H1 (cell line): ENCODE measurements at regions not wholly inside any gene's neighbourhood (a gene's known extent, or its start where the extent isn't known, plus 50 kb on each side); places are given as distances from the start of the nearest gene placed in this dataset.

ENCODE experiments used
- CTCF ChIA-PET: fragments of 300-600 bp; sonication (Branson Sonifier 250); formaldehyde crosslinking; loops from one replicate; lab custom pipeline; 2021; ENCODE audit not compliant: partially characterized antibody; lab: Charles Lee
- POLR2A ChIA-PET: fragments of 300-600 bp; sonication (Branson Sonifier 250); formaldehyde crosslinking; loops from one replicate; lab custom pipeline; 2021; ENCODE audit warnings: inconsistent platforms; ENCODE audit not compliant: partially characterized antibody; lab: Charles Lee
- DNase-seq, 2 experiments: peaks; one replicate each; pipeline versions ENCODE4 v3.0.0 to v3.0.0-alpha.2; 2010 to 2022; ENCODE audit warnings: low spot score in 2 of 2, low read depth in 1 of 2, mixed read lengths in 1 of 2
- FAIRE-seq: peaks from 2 replicates; lab custom pipeline; 2011; peaks lifted over from hg19 to GRCh38; lab: Jason Lieb, UNC
- H2AFZ ChIP-seq: 2 replicates; pipeline ENCODE4 v1.8.1; 2012; ENCODE audit warnings: low read length, inconsistent platforms
- H2AK5ac ChIP-seq: 2 replicates; pipeline ENCODE4 v1.6.1; 2013; ENCODE audit warnings: low read depth, low read length
- H2BK120ac ChIP-seq: replicated peaks from 2 replicates; pipeline ENCODE3; 2013; ENCODE audit warnings: low read depth, low read length, inconsistent platforms
- H2BK12ac ChIP-seq: 2 replicates; pipeline ENCODE4 v1.6.1; 2013; ENCODE audit warnings: low read depth, low read length
- H2BK15ac ChIP-seq: 2 replicates; pipeline ENCODE4 v1.6.1; 2013; ENCODE audit warnings: low read length
- H2BK20ac ChIP-seq: 2 replicates; pipeline ENCODE4 v1.6.1; 2013; ENCODE audit warnings: low read length
- H2BK5ac ChIP-seq: 2 replicates; pipeline ENCODE4 v1.6.1; 2013; ENCODE audit warnings: low read depth, low read length
- H3K14ac ChIP-seq: 2 replicates; pipeline ENCODE4 v1.6.1; 2013; ENCODE audit warnings: inconsistent platforms; ENCODE audit not compliant: insufficient read length
- H3K18ac ChIP-seq: 2 replicates; pipeline ENCODE4 v1.6.1; 2013; ENCODE audit warnings: low read length; ENCODE audit errors: extremely low read depth
- H3K23ac ChIP-seq: 2 replicates; pipeline ENCODE4 v1.6.1; 2013; ENCODE audit warnings: inconsistent platforms; ENCODE audit not compliant: insufficient read length
- H3K23me2 ChIP-seq: 2 replicates; pipeline ENCODE4 v1.6.1; 2013; ENCODE audit warnings: low read depth, low read length
- H3K27ac ChIP-seq: 2 replicates; pipeline ENCODE4 v1.6.1; 2011; ENCODE audit warnings: low read depth, low read length, inconsistent platforms
- H3K27me3 ChIP-seq, 4 experiments: replicated peaks in 1 of 4; 1 replicate in 1 of 4; 2 replicates in 3 of 4; pipeline versions ENCODE4 v1.6.1 to v1.8.1; 2011 to 2013; ENCODE audit warnings: low read length in 3 of 4, mild to moderate bottlenecking in 3 of 4, inconsistent platforms in 2 of 4, mixed read lengths in 2 of 4, moderate library complexity in 1 of 4; ENCODE audit not compliant: control insufficient read depth in 3 of 4, insufficient read depth in 3 of 4; ENCODE audit errors: extremely low read depth in 1 of 4
- H3K36me3 ChIP-seq, 4 experiments: 2 replicates each; pipeline versions ENCODE4 v1.6.1 to v1.8.1; 2011 to 2013; ENCODE audit warnings: mild to moderate bottlenecking in 4 of 4, low read length in 3 of 4, moderate library complexity in 2 of 4, control low read depth in 1 of 4, inconsistent platforms in 1 of 4; ENCODE audit not compliant: insufficient read depth in 4 of 4, control insufficient read depth in 2 of 4
- H3K4ac ChIP-seq: replicated peaks from 2 replicates; pipeline ENCODE3; 2013; ENCODE audit warnings: low read length, low read depth, mixed read lengths, inconsistent platforms; ENCODE audit not compliant: insufficient read length
- H3K4me1 ChIP-seq, 4 experiments: replicated peaks in 1 of 4; 1 replicate in 1 of 4; 2 replicates in 3 of 4; pipeline versions ENCODE4 v1.6.1 to v1.8.1; 2011 to 2013; ENCODE audit warnings: low read length in 3 of 4, inconsistent platforms in 2 of 4, mixed read lengths in 1 of 4; ENCODE audit not compliant: insufficient read depth in 4 of 4, control insufficient read depth in 3 of 4
- H3K4me2 ChIP-seq, 2 experiments: 2 replicates each; pipeline versions ENCODE4 v1.6.1 to v1.8.1; 2011 to 2013; ENCODE audit warnings: low read depth in 2 of 2, low read length in 2 of 2, control low read depth in 1 of 2, inconsistent platforms in 1 of 2, mild to moderate bottlenecking in 1 of 2; ENCODE audit not compliant: insufficient read depth in 1 of 2
- H3K4me3 ChIP-seq, 4 experiments: fragments of 200-600, 300-600 bp in 1 of 4; sonication (generic), shearing (Covaris generic), sonication (Bioruptor Twin) in 1 of 4; 2 replicates each; pipeline versions ENCODE4 v1.5.1 to v1.8.1; 2011 to 2016; ENCODE audit warnings: low read length in 4 of 4, low read depth in 3 of 4, control low read depth in 2 of 4, inconsistent platforms in 2 of 4, mild to moderate bottlenecking in 2 of 4, mixed read lengths in 1 of 4, moderate library complexity in 1 of 4; ENCODE audit not compliant: insufficient read depth in 2 of 4; ENCODE audit errors: extremely low read depth in 1 of 4
- H3K56ac ChIP-seq: replicated peaks from 2 replicates; pipeline ENCODE3; 2013; ENCODE audit warnings: low read depth, mild to moderate bottlenecking, mixed read lengths, low read length, inconsistent platforms; ENCODE audit not compliant: insufficient read length
- H3K79me1 ChIP-seq: 2 replicates; pipeline ENCODE4 v1.6.1; 2013; ENCODE audit warnings: low read depth, low read length, control low read depth
- H3K79me2 ChIP-seq, 2 experiments: 2 replicates each; pipeline versions ENCODE4 v1.6.1 to v1.8.1; 2012 to 2013; ENCODE audit warnings: low read length in 2 of 2, mild to moderate bottlenecking in 2 of 2, inconsistent platforms in 1 of 2; ENCODE audit not compliant: insufficient read depth in 2 of 2, control insufficient read depth in 1 of 2
- H3K9ac ChIP-seq, 4 experiments: replicated peaks in 1 of 4; 1 replicate in 1 of 4; 2 replicates in 3 of 4; pipeline versions ENCODE4 v1.6.1 to v1.8.1; 2011 to 2013; ENCODE audit warnings: low read depth in 3 of 4, low read length in 3 of 4, control low read depth in 2 of 4, mild to moderate bottlenecking in 2 of 4, moderate library complexity in 2 of 4, inconsistent platforms in 1 of 4; ENCODE audit errors: extremely low read depth in 1 of 4
- H3K9me3 ChIP-seq, 2 experiments: 2 replicates each; pipeline versions ENCODE4 v1.6.1 to v1.8.1; 2012 to 2013; ENCODE audit warnings: mild to moderate bottlenecking in 2 of 2, moderate library complexity in 2 of 2, control low read depth in 1 of 2, inconsistent platforms in 1 of 2, low read depth in 1 of 2, low read length in 1 of 2, mixed read lengths in 1 of 2; ENCODE audit not compliant: insufficient read depth in 2 of 2
- H4K20me1 ChIP-seq, 2 experiments: replicated peaks in 1 of 2; 2 replicates each; pipeline versions ENCODE3 to v1.8.1; 2011 to 2013; ENCODE audit warnings: inconsistent platforms in 2 of 2, low read length in 2 of 2, mild to moderate bottlenecking in 1 of 2; ENCODE audit not compliant: insufficient read depth in 2 of 2, control insufficient read depth in 1 of 2
- H4K5ac ChIP-seq: 2 replicates; pipeline ENCODE4 v1.6.1; 2013; ENCODE audit warnings: low read length, low read depth, mixed read lengths, inconsistent platforms; ENCODE audit not compliant: insufficient read length
- H4K8ac ChIP-seq: 2 replicates; pipeline ENCODE4 v1.8.0; 2013; ENCODE audit warnings: mild to moderate bottlenecking, moderate library complexity, low read length, inconsistent platforms; ENCODE audit not compliant: insufficient read depth; ENCODE audit errors: extremely low read depth
- H4K91ac ChIP-seq: replicated peaks from 2 replicates; pipeline ENCODE3; 2013; ENCODE audit warnings: low read length, mixed read lengths, inconsistent platforms; ENCODE audit not compliant: insufficient read length
- BACH1 ChIP-seq: IDR thresholded peaks from 2 replicates; pipeline ENCODE4 v1.6.1; 2012; ENCODE audit warnings: low read length, improper control_type of control experiment
- CBX8 ChIP-seq: fragments of 300-800, 300-1000 bp; sonication (generic); IDR thresholded peaks from 2 replicates; pipeline ENCODE4 v1.7.1; 2016; ENCODE audit warnings: low read depth, low read length, borderline replicate concordance
- FOSL1 ChIP-seq: IDR thresholded peaks from 2 replicates; pipeline ENCODE4 v1.6.1; 2011; ENCODE audit warnings: mild to moderate bottlenecking, low read depth, low read length, moderate library complexity; ENCODE audit not compliant: insufficient read depth
- JUN ChIP-seq: IDR thresholded peaks from 2 replicates; pipeline ENCODE4 v1.6.1; 2011; ENCODE audit warnings: low read depth, mild to moderate bottlenecking, improper control_type of control experiment, low read length
- KDM1A ChIP-seq: fragments of 200-600, 300-600 bp; sonication (generic); IDR thresholded peaks from 2 replicates; pipeline ENCODE4 v1.7.1; 2016; ENCODE audit warnings: mild to moderate bottlenecking, low read length, borderline replicate concordance
- MAFK ChIP-seq: IDR thresholded peaks from 2 replicates; pipeline ENCODE4 v1.6.1; 2012; ENCODE audit warnings: low read depth, mild to moderate bottlenecking, improper control_type of control experiment, low read length
- PHF8 ChIP-seq: fragments of 200-600 bp; sonication (generic); conservative IDR thresholded peaks from 2 replicates; pipeline ENCODE4 v1.7.1; 2012; ENCODE audit warnings: low read depth, mild to moderate bottlenecking, inconsistent platforms, low read length, moderate library complexity
- POLR2A ChIP-seq, 2 experiments: IDR thresholded peaks; 1 replicate in 1 of 2; 2 replicates in 1 of 2; pipeline ENCODE4 v1.6.1; 2011; ENCODE audit warnings: low read depth in 2 of 2, low read length in 2 of 2, mild to moderate bottlenecking in 2 of 2; ENCODE audit errors: control extremely low read depth in 1 of 2
- RFX5 ChIP-seq: IDR thresholded peaks from 2 replicates; pipeline ENCODE4 v1.6.1; 2011; ENCODE audit warnings: low read depth, low read length, improper control_type of control experiment, borderline replicate concordance
- SIN3A ChIP-seq, 2 experiments: IDR thresholded peaks in 1 of 2; conservative IDR thresholded peaks in 1 of 2; 2 replicates each; pipeline ENCODE4 v1.6.1; 2011 to 2012; ENCODE audit warnings: low read length in 2 of 2, improper control_type of control experiment in 1 of 2, low read depth in 1 of 2, mild to moderate bottlenecking in 1 of 2
- SP4 ChIP-seq: IDR thresholded peaks from 2 replicates; pipeline ENCODE4 v1.6.1; 2012; ENCODE audit warnings: low read length, inconsistent platforms
- TAF7 ChIP-seq: optimal IDR thresholded peaks from 2 replicates; pipeline ENCODE3; 2011; ENCODE audit warnings: low read depth, mild to moderate bottlenecking, inconsistent platforms, low read length, moderate library complexity, borderline replicate concordance
- WGBS, 2 experiments: shearing (Covaris generic) in 1 of 2; methylation state at CpG; one replicate each; pipeline versions ENCODE4 v1.1.6 to v1.1.7; 2013 to 2015; ENCODE audit warnings: low lambda C conversion rate in 2 of 2, mixed read lengths in 2 of 2, inconsistent platforms in 1 of 2, low coverage in 1 of 2, missing lambda C conversion rate in 1 of 2; ENCODE audit not compliant: insufficient replicate concordance in 2 of 2, insufficient coverage in 1 of 2, insufficient read length in 1 of 2; ENCODE audit errors: extremely low coverage in 1 of 2, missing lambda C conversion rate in 1 of 2; 5-methylcytosine and 5-hydroxymethylcytosine counted together
- TF ChIP-seq, protein P1 (sequence below): IDR thresholded peaks from 2 replicates; pipeline ENCODE4 v1.6.1; 2012; ENCODE audit warnings: low read length, inconsistent platforms

DNA sequence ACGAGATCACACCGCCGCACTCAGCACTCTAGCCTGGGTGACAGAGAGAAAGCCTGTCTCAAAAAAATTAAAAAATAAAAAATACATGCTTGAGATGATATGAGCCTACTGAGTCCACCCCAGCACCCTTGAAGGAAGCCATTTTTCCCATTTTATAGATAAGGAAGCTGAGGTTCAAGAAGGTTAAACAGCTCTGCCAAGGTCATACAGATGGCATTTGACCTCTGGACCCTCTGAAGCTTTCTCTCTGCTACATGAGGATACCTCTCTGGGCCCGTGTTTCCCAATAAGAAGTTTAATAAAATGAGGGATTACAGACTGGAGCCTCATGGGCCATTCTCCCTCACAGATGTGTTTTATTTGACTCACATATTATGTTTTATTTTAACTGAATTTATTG lies 53.9 kb upstream of the PNMA1 start:
- H3K23ac ChIP-seq: no peak overlapping the region
- no peak for TF ChIP-seq KDM1A
- TF ChIP-seq POLR2A (IDR thresholded peaks at IDR 0.05; ENCODE audit: control extremely low read depth in 1 of 2, low read depth in 2 of 2, low read length in 2 of 2): no peak
- TF ChIP-seq PHF8: no peak
- no peak for TF ChIP-seq TAF7
- TF ChIP-seq BACH1: no peak
- no peak for TF ChIP-seq MAFK
- TF ChIP-seq CBX8: no peak
- TF ChIP-seq, protein P1, sequence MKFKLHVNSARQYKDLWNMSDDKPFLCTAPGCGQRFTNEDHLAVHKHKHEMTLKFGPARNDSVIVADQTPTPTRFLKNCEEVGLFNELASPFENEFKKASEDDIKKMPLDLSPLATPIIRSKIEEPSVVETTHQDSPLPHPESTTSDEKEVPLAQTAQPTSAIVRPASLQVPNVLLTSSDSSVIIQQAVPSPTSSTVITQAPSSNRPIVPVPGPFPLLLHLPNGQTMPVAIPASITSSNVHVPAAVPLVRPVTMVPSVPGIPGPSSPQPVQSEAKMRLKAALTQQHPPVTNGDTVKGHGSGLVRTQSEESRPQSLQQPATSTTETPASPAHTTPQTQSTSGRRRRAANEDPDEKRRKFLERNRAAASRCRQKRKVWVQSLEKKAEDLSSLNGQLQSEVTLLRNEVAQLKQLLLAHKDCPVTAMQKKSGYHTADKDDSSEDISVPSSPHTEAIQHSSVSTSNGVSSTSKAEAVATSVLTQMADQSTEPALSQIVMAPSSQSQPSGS: no peak
- TF ChIP-seq SIN3A (conservative IDR thresholded peaks at IDR 0.05 in 1 of 2, IDR thresholded peaks at IDR 0.05 in 1 of 2; ENCODE audit: low read depth in 1 of 2, low read length in 2 of 2): no peak
- no peak for TF ChIP-seq FOSL1
- no peak for TF ChIP-seq JUN
- no peak for TF ChIP-seq SP4
- TF ChIP-seq RFX5: no peak

More for the DNA sequence above, 53.9 kb upstream of the PNMA1 start:
- no peak overlapping the region for H3K4me3 ChIP-seq
- no peak overlapping the region for H2BK12ac ChIP-seq
- no peak overlapping the region for H4K5ac ChIP-seq
- H3K56ac ChIP-seq: no peak overlapping the region
- no peaks in the 10 kb centered on the region for H3K36me3 ChIP-seq
- no peak overlapping the region for H3K27ac ChIP-seq
- no peak overlapping the region for H2BK120ac ChIP-seq
- H3K4me1 ChIP-seq: peaks cover 5 to 19% (median 8%) of the 10 kb centered on the region in 4 experiments; a peak in 5 of 7 replicates
- H4K8ac ChIP-seq: no peak overlapping the region
- no peaks in the 10 kb centered on the region for H3K79me2 ChIP-seq
- H2BK5ac ChIP-seq: no peak overlapping the region
- H3K4me2 ChIP-seq: no peak overlapping the region
- H4K20me1 ChIP-seq: peaks cover 0 to 5% of the 10 kb centered on the region in 2 experiments
- no peak overlapping the region for H3K14ac ChIP-seq
- H2BK20ac ChIP-seq: no peak overlapping the region
- no peaks in the 10 kb centered on the region for H3K79me1 ChIP-seq
- 93% methylated on average over 4 of the region's 4 CpGs; no CpG with 5 or more reads in 1 of the 2 experiments for whole genome bisulfite sequencing, 2 experiments
- H3K27me3 ChIP-seq: peaks cover 0 to 16% (median 9%) of the 10 kb centered on the region in 4 experiments; a peak in 4 of 7 replicates
- H3K4ac ChIP-seq: no peak overlapping the region
- ChIA-PET CTCF (interaction anchor here (0.6 to 3.5 kb wide), 10 partner anchors 9 to 61 kb away, joined by 3 to 21 read pairs (median 3); no protein-coding TSS in a partner anchor), POLR2A (interaction anchor here (1.5 kb wide), 1 partner anchor 10 kb away, joined by 4 read pairs; no protein-coding TSS in a partner anchor)
- no peak overlapping the region for H2BK15ac ChIP-seq
- no peaks in the 10 kb centered on the region; the same call in 1 of the 2 replicates for H3K23me2 ChIP-seq
- H3K9me3 ChIP-seq: no peaks in the 10 kb centered on the region
- no peak overlapping the region for H3K18ac ChIP-seq
- DNase-seq: no peak
- H3K9ac ChIP-seq: no peak overlapping the region
- H4K91ac ChIP-seq: no peak overlapping the region
- no peak overlapping the region for H2AFZ ChIP-seq
- no peak for FAIRE-seq
- no peak overlapping the region for H2AK5ac ChIP-seq
